ENCODE measurements at regions not wholly inside any gene's neighbourhood (a gene's known extent, or its start where the extent isn't known, plus 50 kb on each side); places are given as distances from the start of the nearest gene placed in this dataset.

DNA sequence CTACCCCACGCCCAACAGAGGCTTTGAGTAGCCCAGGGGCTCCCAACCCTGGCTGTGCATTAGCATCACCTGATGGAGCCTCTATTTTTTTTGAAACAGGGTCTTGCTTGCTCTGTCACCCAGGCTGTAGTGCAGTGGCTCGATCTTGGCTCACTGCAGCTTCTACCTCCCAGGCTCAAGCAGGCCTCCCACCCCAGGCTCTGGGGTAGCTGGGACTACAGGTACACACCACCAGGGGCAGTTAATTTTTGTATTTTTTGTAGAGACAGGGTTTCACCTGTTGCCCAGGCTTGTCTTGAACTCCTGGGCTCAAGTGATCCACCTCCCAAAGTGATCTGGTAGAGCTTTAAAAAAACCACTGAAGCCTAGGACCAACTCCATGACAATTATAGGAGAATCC lies 394.8 kb upstream of the ATP5MC3 start:
- no peak overlapping the region for H3K4ac ChIP-seq (replicated peaks; ENCODE audit: insufficient read length, low read depth, low read length)
- H3K4me3 ChIP-seq (ENCODE audit: extremely low read depth in 1 of 4, insufficient read depth in 2 of 4, low read depth in 3 of 4, low read length in 4 of 4), result no peak overlapping the region
- no peaks in the 10 kb centered on the region for H3K36me3 ChIP-seq (ENCODE audit: control insufficient read depth in 2 of 4, insufficient read depth in 4 of 4, low read length in 3 of 4)
- no peaks in the 10 kb centered on the region for H3K9me3 ChIP-seq (ENCODE audit: insufficient read depth in 2 of 2, low read depth in 1 of 2, low read length in 1 of 2)
- H3K4me1 ChIP-seq (replicated peaks in 1 of 4; ENCODE audit: control insufficient read depth in 3 of 4, insufficient read depth in 4 of 4, low read length in 3 of 4), result no peaks in the 10 kb centered on the region
- no peak overlapping the region for H2BK20ac ChIP-seq (ENCODE audit: low read length)
- H2BK120ac ChIP-seq (replicated peaks; ENCODE audit: low read depth, low read length), result no peak overlapping the region
- no peak overlapping the region for H3K56ac ChIP-seq (replicated peaks; ENCODE audit: insufficient read length, low read depth, low read length)
- H2AFZ ChIP-seq (ENCODE audit: low read length), result peak overlapping the region; percentile 77
- no peak overlapping the region for H2BK12ac ChIP-seq (ENCODE audit: low read depth, low read length)
- no peak overlapping the region for H3K14ac ChIP-seq (ENCODE audit: insufficient read length)
- no peak overlapping the region for H2BK15ac ChIP-seq (ENCODE audit: low read length)
- no peaks in the 10 kb centered on the region for H3K79me1 ChIP-seq (ENCODE audit: low read depth, low read length)
- CTCF ChIA-PET (ENCODE audit: partially characterized antibody), result interaction anchor here (0.6 to 1.1 kb wide), 4 partner anchors 18 to 247 kb away, joined by 3 to 4 read pairs (median 3); no protein-coding TSS in a partner anchor
- no peak for DNase-seq (ENCODE audit: low read depth in 1 of 2, low spot score in 2 of 2)
- no peak overlapping the region for H3K9ac ChIP-seq (replicated peaks in 1 of 4; ENCODE audit: extremely low read depth in 1 of 4, low read depth in 3 of 4, low read length in 3 of 4)
- no peak overlapping the region for H4K5ac ChIP-seq (ENCODE audit: insufficient read length, low read depth, low read length)
- POLR2A ChIA-PET (ENCODE audit: partially characterized antibody), result interaction anchor here (0.6 kb wide), 1 partner anchor 11 kb away, joined by 3 read pairs; no protein-coding TSS in a partner anchor
- H3K27ac ChIP-seq (ENCODE audit: low read depth, low read length), result no peak overlapping the region
- no peak for FAIRE-seq
- no peaks in the 10 kb centered on the region for H3K79me2 ChIP-seq (ENCODE audit: control insufficient read depth in 1 of 2, insufficient read depth in 2 of 2, low read length in 2 of 2)
- no peaks in the 10 kb centered on the region for H4K20me1 ChIP-seq (replicated peaks in 1 of 2; ENCODE audit: control insufficient read depth in 1 of 2, insufficient read depth in 2 of 2, low read length in 2 of 2)
- no peak overlapping the region for H2AK5ac ChIP-seq (ENCODE audit: low read depth, low read length)
- no peak overlapping the region for H4K8ac ChIP-seq (ENCODE audit: extremely low read depth, insufficient read depth, low read length)
- H3K18ac ChIP-seq (ENCODE audit: extremely low read depth, low read length), result no peak overlapping the region
- no peak overlapping the region for H4K91ac ChIP-seq (replicated peaks; ENCODE audit: insufficient read length, low read length)
- no peak overlapping the region for H3K4me2 ChIP-seq (ENCODE audit: insufficient read depth in 1 of 2, low read depth in 2 of 2, low read length in 2 of 2)
- no peak overlapping the region for H3K23ac ChIP-seq (ENCODE audit: insufficient read length)
- no peaks in the 10 kb centered on the region; the same call in 1 of the 2 replicates for H3K23me2 ChIP-seq (ENCODE audit: low read depth, low read length)
- 81% methylated on average over 2 of the region's 2 CpGs; no CpG with 5 or more reads in 1 of the 2 experiments for WGBS, 2 experiments (ENCODE audit: extremely low coverage in 1 of 2, insufficient coverage in 1 of 2, insufficient read length in 1 of 2, insufficient replicate concordance in 2 of 2, low coverage in 1 of 2, low lambda C conversion rate in 2 of 2, missing lambda C conversion rate in 1 of 2)
- H3K27me3 ChIP-seq (replicated peaks in 1 of 4; ENCODE audit: control insufficient read depth in 3 of 4, extremely low read depth in 1 of 4, insufficient read depth in 3 of 4, low read length in 3 of 4), result no peaks in the 10 kb centered on the region
- TF ChIP-seq HDAC2 (IDR thresholded peaks at IDR 0.05; ENCODE audit: borderline replicate concordance in 1 of 2, low read depth in 2 of 2, low read length in 2 of 2) (no peak), JUN (IDR thresholded peaks at IDR 0.05; ENCODE audit: low read depth, low read length) (no peak), JUND (IDR thresholded peaks at IDR 0.05; ENCODE audit: low read length) (no peak), GTF2F1 (IDR thresholded peaks at IDR 0.05; ENCODE audit: borderline replicate concordance, low read depth, low read length) (no peak), POLR2AphosphoS5 (IDR thresholded peaks at IDR 0.05; ENCODE audit: low read depth, low read length) (no peak)
- H2BK5ac ChIP-seq (ENCODE audit: low read depth, low read length), result no peak overlapping the region

Measured in H1 (cell line).